D341Med (cell line): ENCODE measurements at regions not wholly inside any gene's neighbourhood (a gene's known extent, or its start where the extent isn't known, plus 50 kb on each side); places are given as distances from the start of the nearest gene placed in this dataset.
"Not testable (repeated sequence)": the region's sequence is repeated elsewhere in the genome, so short reads cannot be mapped to it uniquely, and the experiment has no call there.

Experiments used
- DNase-seq: peaks from one replicate; pipeline ENCODE4 v3.0.0; 2012; ENCODE audit warnings: low spot score

- no peak for DNase-seq
These were observed 52.2 kb upstream of the FAT1 start for GRCh38 chr4:186775902-186776301.

- DNase-seq, result no peak
These were observed 54.5 kb upstream of the FAT1 start for GRCh38 chr4:186778134-186778533.

- DNase-seq, result no peak
These were observed 56.8 kb upstream of the FAT1 start for GRCh38 chr4:186780291-186781031.

GRCh38 chr4:186781032-186781917, 57.6 kb upstream of the FAT1 start:
- no peak for DNase-seq

GRCh38 chr4:186782302-186782701, 58.6 kb upstream of the FAT1 start:
- no peak for DNase-seq

- DNase-seq, result no peak
These were observed 63.9 kb upstream of the FAT1 start for GRCh38 chr4:186787536-186787935.

- DNase-seq, result no peak
These were observed 66.0 kb upstream of the FAT1 start for GRCh38 chr4:186789651-186790050.

GRCh38 chr4:186790630-186791029, 67.0 kb upstream of the FAT1 start:
- DNase-seq, result no peak

- no peak for DNase-seq
These were observed 69.2 kb upstream of the FAT1 start for GRCh38 chr4:186792728-186793366.

- DNase-seq, result no peak
These were observed 75.4 kb upstream of the FAT1 start for GRCh38 chr4:186798951-186799659.

GRCh38 chr4:186805020-186805820, 81.6 kb upstream of the FAT1 start:
- DNase-seq, result no peak

- not testable (repeated sequence) for DNase-seq
These were observed 82.3 kb upstream of the FAT1 start for GRCh38 chr4:186805917-186806316.

GRCh38 chr4:186806679-186807421, 83.2 kb upstream of the FAT1 start:
- no peak for DNase-seq

- DNase-seq, result no peak
These were observed 84.4 kb upstream of the FAT1 start for GRCh38 chr4:186807808-186808629.

GRCh38 chr4:186808630-186809018, 85.0 kb upstream of the FAT1 start:
- no peak for DNase-seq

- no peak for DNase-seq
These were observed 85.4 kb upstream of the FAT1 start for GRCh38 chr4:186809070-186809469.

GRCh38 chr4:186810613-186811150, 87.0 kb upstream of the FAT1 start:
- DNase-seq, result no peak

GRCh38 chr4:186812592-186812991, 88.9 kb upstream of the FAT1 start:
- no peak for DNase-seq

GRCh38 chr4:186813377-186814068, 89.9 kb upstream of the FAT1 start:
- no peak for DNase-seq
